GM12875 (cell line): ENCODE measurements at regions not wholly inside any gene's neighbourhood (a gene's known extent, or its start where the extent isn't known, plus 50 kb on each side); places are given as distances from the start of the nearest gene placed in this dataset.

Source experiments
- H3K4me3 ChIP-seq: one replicate; pipeline ENCODE4 v1.5.1; 2011; ENCODE audit warnings: low read depth, low read length, control low read depth
- TF ChIP-seq, protein P1 (sequence below): IDR thresholded peaks from 2 replicates; pipeline ENCODE4 v1.5.1; 2011; ENCODE audit warnings: low read depth, mild to moderate bottlenecking, control low read depth, inconsistent platforms, low read length, moderate library complexity, borderline replicate concordance; ENCODE audit not compliant: insufficient read depth

- TF ChIP-seq, protein P1, sequence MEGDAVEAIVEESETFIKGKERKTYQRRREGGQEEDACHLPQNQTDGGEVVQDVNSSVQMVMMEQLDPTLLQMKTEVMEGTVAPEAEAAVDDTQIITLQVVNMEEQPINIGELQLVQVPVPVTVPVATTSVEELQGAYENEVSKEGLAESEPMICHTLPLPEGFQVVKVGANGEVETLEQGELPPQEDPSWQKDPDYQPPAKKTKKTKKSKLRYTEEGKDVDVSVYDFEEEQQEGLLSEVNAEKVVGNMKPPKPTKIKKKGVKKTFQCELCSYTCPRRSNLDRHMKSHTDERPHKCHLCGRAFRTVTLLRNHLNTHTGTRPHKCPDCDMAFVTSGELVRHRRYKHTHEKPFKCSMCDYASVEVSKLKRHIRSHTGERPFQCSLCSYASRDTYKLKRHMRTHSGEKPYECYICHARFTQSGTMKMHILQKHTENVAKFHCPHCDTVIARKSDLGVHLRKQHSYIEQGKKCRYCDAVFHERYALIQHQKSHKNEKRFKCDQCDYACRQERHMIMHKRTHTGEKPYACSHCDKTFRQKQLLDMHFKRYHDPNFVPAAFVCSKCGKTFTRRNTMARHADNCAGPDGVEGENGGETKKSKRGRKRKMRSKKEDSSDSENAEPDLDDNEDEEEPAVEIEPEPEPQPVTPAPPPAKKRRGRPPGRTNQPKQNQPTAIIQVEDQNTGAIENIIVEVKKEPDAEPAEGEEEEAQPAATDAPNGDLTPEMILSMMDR, result no peak
- no peak overlapping the region for H3K4me3 ChIP-seq
These were observed 1295.1 kb downstream of the EFNB2 start for GRCh38 chr13:105240371-105240770.

DNA sequence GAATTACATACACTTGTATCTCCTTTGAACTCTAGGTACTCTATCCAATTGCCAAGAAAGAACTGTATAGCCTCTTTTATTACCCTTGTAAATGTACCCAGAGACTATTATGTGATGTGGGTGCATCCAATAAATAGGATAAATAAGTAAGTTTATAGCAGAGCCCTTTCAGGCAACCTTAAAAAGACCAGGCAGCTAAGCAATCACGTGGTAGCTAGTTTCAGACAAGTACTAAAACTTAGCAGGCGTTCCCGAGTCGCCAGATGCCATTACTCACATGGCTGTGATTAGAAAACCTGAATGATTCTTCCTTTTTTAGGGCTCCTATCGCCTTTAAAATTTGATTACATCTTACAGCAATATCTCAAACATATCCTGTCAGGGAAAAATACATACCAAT lies 1303.0 kb downstream of the EFNB2 start:
- TF ChIP-seq, protein P1, result no peak
- no peak overlapping the region for H3K4me3 ChIP-seq

- TF ChIP-seq, protein P1, result no peak
- H3K4me3 ChIP-seq, result no peak overlapping the region
These were observed 1303.5 kb downstream of the EFNB2 start for GRCh38 chr13:105232006-105232405.

- TF ChIP-seq, protein P1, result no peak
- H3K4me3 ChIP-seq, result no peak overlapping the region
These were observed 1303.9 kb downstream of the EFNB2 start for GRCh38 chr13:105231579-105231978.

- TF ChIP-seq, protein P1, result no peak
- no peak overlapping the region for H3K4me3 ChIP-seq
These were observed 1314.6 kb downstream of the EFNB2 start for GRCh38 chr13:105220881-105221280.

GRCh38 chr13:105220063-105220462 lies 1315.4 kb downstream of the EFNB2 start:
- no peak overlapping the region for H3K4me3 ChIP-seq
- TF ChIP-seq, protein P1, result no peak

DNA sequence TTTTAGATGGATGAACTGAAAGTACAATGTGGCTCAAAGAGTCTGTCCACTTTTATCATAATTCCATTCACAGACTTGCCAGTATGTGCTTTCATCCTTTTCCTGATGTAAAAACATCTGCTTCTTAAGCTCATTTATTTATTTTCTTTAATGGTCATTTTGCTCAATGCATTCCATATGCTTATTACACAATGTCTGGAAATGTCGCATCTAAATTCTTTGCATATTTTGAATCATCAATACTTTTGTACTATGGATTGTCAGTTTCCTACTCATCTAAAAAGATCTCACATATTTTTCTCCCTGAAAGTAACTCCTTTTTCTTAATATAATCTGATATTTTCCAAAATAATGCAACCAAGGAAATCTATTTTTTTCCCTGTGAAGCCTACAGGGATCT lies 1315.8 kb downstream of the EFNB2 start:
- TF ChIP-seq, protein P1, result no peak

More for the DNA sequence above, 1315.8 kb downstream of the EFNB2 start:
- no peak overlapping the region for H3K4me3 ChIP-seq
